Peyer's patch (tissue), 4 donors: ENCODE measurements at regions not wholly inside any gene's neighbourhood (a gene's known extent, or its start where the extent isn't known, plus 50 kb on each side); places are given as distances from the start of the nearest gene placed in this dataset.

Source experiments
- DNase-seq, 3 donors: peaks; one replicate each; pipeline ENCODE4 v3.0.0-alpha.2; 2017 to 2019
- H3K27ac ChIP-seq, 4 donors: fragments of 200-600 bp; sonication (generic); one replicate each; pipeline ENCODE4 v1.5.1; 2016 to 2019
- H3K27me3 ChIP-seq, 2 donors: fragments of 200-600 bp; sonication (generic); one replicate each; pipeline ENCODE4 v1.5.1; 2019
- H3K36me3 ChIP-seq, 3 donors: fragments of 200-600 bp; sonication (generic); one replicate each; pipeline ENCODE4 v1.5.1; 2016 to 2019
- H3K4me1 ChIP-seq, 4 donors: fragments of 200-600 bp; sonication (generic); one replicate each; pipeline ENCODE4 v1.5.1; 2016 to 2019
- H3K4me3 ChIP-seq, 4 donors: fragments of 200-600 bp; sonication (generic); 1 replicate in 3 of 4; 2 replicates in 1 of 4; pipeline ENCODE4 v1.5.1; 2016 to 2019; ENCODE audit warnings: mild to moderate bottlenecking in 1 of 4
- H3K9me3 ChIP-seq, 4 donors: fragments of 200-600 bp; sonication (generic); one replicate each; pipeline ENCODE4 v1.5.1; 2016 to 2019; ENCODE audit warnings: mild to moderate bottlenecking in 1 of 4
- POLR2A ChIP-seq, 2 donors: fragments of 450-650 bp; IDR thresholded peaks; one replicate each; pipeline ENCODE4 v1.5.1; 2017; ENCODE audit warnings: antibody characterized with exemption in 2 of 2, mild to moderate bottlenecking in 2 of 2, moderate library complexity in 2 of 2
- TF ChIP-seq, protein P1 (sequence below), 6 experiments: fragments of 450-650 bp in 4 of 6; fragments of 200-600 bp in 2 of 6; sonication (generic) in 1 of 6; IDR thresholded peaks; one replicate each; pipeline ENCODE4 v1.5.1; 2017 to 2019; ENCODE audit warnings: antibody characterized with exemption in 6 of 6, mild to moderate bottlenecking in 3 of 6, moderate library complexity in 1 of 6

DNA sequence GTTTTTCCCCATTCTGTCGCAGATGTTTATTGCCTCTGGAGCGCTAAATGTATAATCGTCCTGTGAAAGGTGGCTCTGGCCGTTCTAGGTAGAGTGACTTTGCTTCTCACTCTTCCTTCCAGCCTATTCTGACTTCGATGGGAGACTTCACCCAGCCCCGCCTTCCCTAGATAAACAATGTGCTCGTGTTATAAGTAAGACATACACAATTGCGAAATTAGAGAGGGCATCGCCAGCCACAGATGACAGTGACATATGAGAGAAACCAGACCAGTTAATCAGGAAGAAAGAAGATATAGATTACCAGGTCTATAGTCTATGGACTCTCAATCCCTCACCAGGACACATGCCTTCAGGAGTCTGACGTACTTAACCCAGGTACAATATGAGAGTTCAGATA lies 1050.5 kb upstream of the AUTS2 start:
- no peak for DNase-seq
- no peaks in the 10 kb centered on the region for H3K9me3 ChIP-seq
- H3K27ac ChIP-seq: no peak overlapping the region
- H3K36me3 ChIP-seq: no peaks in the 10 kb centered on the region
- no peaks in the 10 kb centered on the region for H3K4me1 ChIP-seq
- TF ChIP-seq POLR2A (IDR thresholded peaks at IDR 0.05): no peak
- TF ChIP-seq, protein P1, sequence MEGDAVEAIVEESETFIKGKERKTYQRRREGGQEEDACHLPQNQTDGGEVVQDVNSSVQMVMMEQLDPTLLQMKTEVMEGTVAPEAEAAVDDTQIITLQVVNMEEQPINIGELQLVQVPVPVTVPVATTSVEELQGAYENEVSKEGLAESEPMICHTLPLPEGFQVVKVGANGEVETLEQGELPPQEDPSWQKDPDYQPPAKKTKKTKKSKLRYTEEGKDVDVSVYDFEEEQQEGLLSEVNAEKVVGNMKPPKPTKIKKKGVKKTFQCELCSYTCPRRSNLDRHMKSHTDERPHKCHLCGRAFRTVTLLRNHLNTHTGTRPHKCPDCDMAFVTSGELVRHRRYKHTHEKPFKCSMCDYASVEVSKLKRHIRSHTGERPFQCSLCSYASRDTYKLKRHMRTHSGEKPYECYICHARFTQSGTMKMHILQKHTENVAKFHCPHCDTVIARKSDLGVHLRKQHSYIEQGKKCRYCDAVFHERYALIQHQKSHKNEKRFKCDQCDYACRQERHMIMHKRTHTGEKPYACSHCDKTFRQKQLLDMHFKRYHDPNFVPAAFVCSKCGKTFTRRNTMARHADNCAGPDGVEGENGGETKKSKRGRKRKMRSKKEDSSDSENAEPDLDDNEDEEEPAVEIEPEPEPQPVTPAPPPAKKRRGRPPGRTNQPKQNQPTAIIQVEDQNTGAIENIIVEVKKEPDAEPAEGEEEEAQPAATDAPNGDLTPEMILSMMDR (IDR thresholded peaks at IDR 0.05): no peak
- H3K27me3 ChIP-seq: no peaks in the 10 kb centered on the region
- H3K4me3 ChIP-seq: no peak overlapping the region

DNA sequence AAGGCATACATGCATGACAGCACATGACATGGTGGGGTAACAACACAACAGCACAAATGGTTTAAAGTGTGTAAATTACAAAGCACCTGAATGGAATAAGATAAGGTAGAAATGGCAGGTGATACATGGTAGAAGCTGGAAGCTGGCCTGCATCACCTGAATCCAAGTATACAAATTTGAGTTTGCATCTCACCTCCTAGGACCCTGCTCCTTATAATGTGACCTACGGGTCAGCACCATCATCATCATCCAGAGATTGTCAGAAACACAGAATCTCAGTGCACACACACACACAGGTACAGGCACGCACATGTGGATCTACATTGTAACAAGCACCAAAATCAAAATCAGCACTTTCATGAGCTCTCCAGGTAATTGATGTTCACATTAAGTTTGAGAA lies 1048.2 kb upstream of the AUTS2 start:
- no peak overlapping the region for H3K4me3 ChIP-seq
- no peaks in the 10 kb centered on the region for H3K27me3 ChIP-seq
- H3K36me3 ChIP-seq: no peaks in the 10 kb centered on the region
- no peaks in the 10 kb centered on the region for H3K4me1 ChIP-seq
- no peak overlapping the region for H3K27ac ChIP-seq
- no peak for DNase-seq
- no peaks in the 10 kb centered on the region for H3K9me3 ChIP-seq
- TF ChIP-seq POLR2A (IDR thresholded peaks at IDR 0.05): no peak
- TF ChIP-seq, protein P1 (IDR thresholded peaks at IDR 0.05): no peak

DNA sequence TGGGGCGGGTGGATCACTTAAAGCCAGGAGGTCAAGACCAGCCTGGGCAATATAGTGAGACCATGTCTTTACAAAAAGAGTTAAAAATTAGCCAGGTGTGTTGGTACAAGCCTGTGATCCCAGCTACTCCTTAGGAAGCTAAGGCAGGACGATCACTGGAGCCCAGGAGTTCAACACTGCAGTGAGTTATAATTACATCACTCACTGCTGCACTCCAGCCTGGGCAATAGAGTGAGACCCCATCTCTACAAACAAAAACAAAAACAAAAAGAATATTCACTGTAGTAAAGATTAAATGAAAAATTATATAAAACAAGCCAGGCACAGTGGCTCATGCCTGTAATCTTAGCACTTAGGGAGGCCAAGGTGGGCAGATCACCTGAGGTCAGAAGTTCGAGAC lies 1047.6 kb upstream of the AUTS2 start:
- no peaks in the 10 kb centered on the region for H3K36me3 ChIP-seq
- H3K4me1 ChIP-seq: no peaks in the 10 kb centered on the region
- no peak overlapping the region for H3K27ac ChIP-seq
- TF ChIP-seq, protein P1 (IDR thresholded peaks at IDR 0.05): no peak
- TF ChIP-seq POLR2A (IDR thresholded peaks at IDR 0.05): no peak
- H3K27me3 ChIP-seq: no peaks in the 10 kb centered on the region
- H3K9me3 ChIP-seq: no peaks in the 10 kb centered on the region
- DNase-seq: no peak
- no peak overlapping the region for H3K4me3 ChIP-seq

DNA sequence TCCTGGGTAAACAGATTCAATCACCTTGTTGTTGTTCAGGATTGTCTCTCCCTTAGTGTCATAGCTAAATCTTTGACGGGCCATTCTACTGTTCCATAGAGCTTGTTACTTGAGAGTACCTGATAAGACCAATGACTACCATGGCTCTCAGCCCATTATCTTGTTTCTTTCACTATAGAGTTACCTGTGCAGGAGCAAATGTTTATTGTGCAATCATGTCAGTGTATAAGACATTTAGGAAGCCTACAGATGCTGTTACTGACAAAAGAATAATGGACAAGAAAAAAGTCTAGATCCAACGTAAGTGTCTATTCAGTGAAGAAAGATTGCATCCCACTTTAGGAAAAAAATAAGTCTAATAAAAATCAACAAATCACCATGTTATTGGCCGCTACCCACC lies 1041.7 kb upstream of the AUTS2 start:
- TF ChIP-seq, protein P1 (IDR thresholded peaks at IDR 0.05): no peak
- no peak for TF ChIP-seq POLR2A (IDR thresholded peaks at IDR 0.05)
- Histone ChIP-seq H3K27ac (no peak overlapping the region), H3K9me3 (no peaks in the 10 kb centered on the region), H3K4me3 (no peak overlapping the region), H3K36me3 (no peaks in the 10 kb centered on the region), H3K27me3 (no peaks in the 10 kb centered on the region), H3K4me1 (no peaks in the 10 kb centered on the region)
- DNase-seq: no peak

DNA sequence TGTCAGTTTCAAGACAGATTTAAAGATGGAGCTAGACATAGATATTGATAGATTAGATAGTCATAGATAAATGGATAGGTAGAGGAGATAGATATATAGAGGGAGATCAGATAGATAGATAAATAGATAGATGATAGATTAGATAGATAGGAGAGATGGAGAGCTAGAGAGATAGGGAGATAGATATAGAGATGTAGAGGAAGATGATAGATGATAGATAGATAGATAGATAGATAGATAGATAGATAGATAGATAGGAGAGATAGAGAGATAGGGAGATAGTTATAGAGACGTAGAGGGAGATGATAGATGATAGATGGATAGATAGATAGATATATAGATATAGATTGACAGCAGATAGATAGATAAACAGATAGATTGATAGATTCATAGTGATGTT lies 1038.8 kb upstream of the AUTS2 start:
- TF ChIP-seq POLR2A (IDR thresholded peaks at IDR 0.05): no peak
- no peaks in the 10 kb centered on the region for H3K27me3 ChIP-seq
- no peaks in the 10 kb centered on the region for H3K4me1 ChIP-seq

DNA sequence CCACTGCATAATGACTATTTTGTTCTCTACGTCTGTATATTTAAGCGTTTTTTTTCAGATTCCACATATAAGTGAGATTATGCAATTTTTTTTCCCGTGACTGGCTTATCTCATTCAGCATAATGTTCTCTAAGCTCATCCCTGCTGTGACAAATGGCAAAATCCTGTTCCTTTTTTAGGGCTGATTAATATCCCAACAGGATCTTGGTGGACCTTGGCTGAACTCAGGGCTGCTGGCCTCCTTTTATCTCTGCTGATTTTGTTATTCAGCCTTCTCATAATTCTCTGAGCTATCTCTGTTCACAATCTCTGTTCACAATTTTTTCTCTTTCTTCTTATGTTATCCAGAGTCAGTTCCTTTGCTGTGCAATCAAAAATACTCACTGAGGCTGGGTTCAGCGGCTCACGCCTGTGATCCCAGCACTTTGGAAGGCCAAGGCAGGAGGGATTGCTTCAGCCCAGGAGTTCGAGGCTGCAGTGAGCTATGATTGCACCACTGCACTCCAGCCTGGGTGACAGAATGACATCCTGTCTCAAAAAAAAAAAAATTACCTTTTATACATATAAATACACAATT lies 1035.9 kb upstream of the AUTS2 start:
- H3K4me3 ChIP-seq: no peak overlapping the region
- no peaks in the 10 kb centered on the region for H3K27me3 ChIP-seq
- no peaks in the 10 kb centered on the region for H3K36me3 ChIP-seq
- DNase-seq: no peak
- TF ChIP-seq, protein P1 (IDR thresholded peaks at IDR 0.05): no peak
- TF ChIP-seq POLR2A (IDR thresholded peaks at IDR 0.05): no peak
- no peak overlapping the region for H3K27ac ChIP-seq
- H3K4me1 ChIP-seq: no peaks in the 10 kb centered on the region
- no peaks in the 10 kb centered on the region for H3K9me3 ChIP-seq

More for the DNA sequence above, 1038.8 kb upstream of the AUTS2 start:
- DNase-seq: no peak
- Histone ChIP-seq H3K9me3 (no peaks in the 10 kb centered on the region), H3K4me3 (no peak overlapping the region), H3K36me3 (no peaks in the 10 kb centered on the region), H3K27ac (no peak overlapping the region)
